Skeletal muscle satellite cell (primary cell): ENCODE measurements at regions not wholly inside any gene's neighbourhood (a gene's known extent, or its start where the extent isn't known, plus 50 kb on each side); places are given as distances from the start of the nearest gene placed in this dataset.

ENCODE experiments used
- H3K27me3 ChIP-seq: 2 replicates; pipeline ENCODE4 v1.7.0; 2013; ENCODE audit warnings: low read length; ENCODE audit not compliant: control insufficient read depth, insufficient read depth
- H3K36me3 ChIP-seq: 2 replicates; pipeline ENCODE4 v1.7.0; 2013; ENCODE audit warnings: mild to moderate bottlenecking, control low read depth, low read length; ENCODE audit not compliant: insufficient read depth
- H3K4me1 ChIP-seq: 2 replicates; pipeline ENCODE4 v1.7.0; 2013; ENCODE audit warnings: low read length; ENCODE audit not compliant: control insufficient read depth, insufficient read depth
- H3K4me2 ChIP-seq: 2 replicates; pipeline ENCODE4 v1.7.0; 2013; ENCODE audit warnings: mild to moderate bottlenecking, low read length
- H3K4me3 ChIP-seq: 2 replicates; pipeline ENCODE4 v1.7.0; 2013; ENCODE audit warnings: low read length
- H3K9ac ChIP-seq: 2 replicates; pipeline ENCODE4 v1.7.0; 2013; ENCODE audit warnings: mild to moderate bottlenecking, low read depth, low read length, moderate library complexity
- H3K9me3 ChIP-seq: replicated peaks from 2 replicates; pipeline ENCODE4 v1.7.0; 2013; ENCODE audit warnings: mild to moderate bottlenecking, control low read depth, low read length

DNA sequence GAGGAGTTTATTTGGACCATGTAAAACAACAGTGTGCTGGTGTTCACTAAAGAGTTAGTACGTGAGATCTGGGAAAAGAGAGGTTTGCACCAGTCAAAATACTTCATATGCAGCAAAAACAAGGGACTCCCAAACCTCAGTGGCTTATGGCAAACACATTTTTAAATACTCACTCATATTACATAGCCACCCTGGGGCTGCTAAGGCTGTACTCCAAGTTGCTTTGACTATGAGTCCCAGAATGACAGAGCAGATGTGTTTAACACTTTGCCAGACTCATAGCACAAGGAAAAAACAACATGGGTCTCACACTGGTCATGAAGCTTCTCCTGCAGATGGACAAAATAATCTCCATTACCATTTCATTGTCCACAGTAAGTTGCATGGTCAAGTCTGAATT, 202.8 kb upstream of the GRIA4 start:
- Histone ChIP-seq H3K4me3 (no peak overlapping the region), H3K36me3 (no peaks in the 10 kb centered on the region), H3K27me3 (no peaks in the 10 kb centered on the region), H3K9me3 (no peaks in the 10 kb centered on the region), H3K9ac (no peak overlapping the region), H3K4me2 (no peak overlapping the region), H3K4me1 (no peaks in the 10 kb centered on the region)

DNA sequence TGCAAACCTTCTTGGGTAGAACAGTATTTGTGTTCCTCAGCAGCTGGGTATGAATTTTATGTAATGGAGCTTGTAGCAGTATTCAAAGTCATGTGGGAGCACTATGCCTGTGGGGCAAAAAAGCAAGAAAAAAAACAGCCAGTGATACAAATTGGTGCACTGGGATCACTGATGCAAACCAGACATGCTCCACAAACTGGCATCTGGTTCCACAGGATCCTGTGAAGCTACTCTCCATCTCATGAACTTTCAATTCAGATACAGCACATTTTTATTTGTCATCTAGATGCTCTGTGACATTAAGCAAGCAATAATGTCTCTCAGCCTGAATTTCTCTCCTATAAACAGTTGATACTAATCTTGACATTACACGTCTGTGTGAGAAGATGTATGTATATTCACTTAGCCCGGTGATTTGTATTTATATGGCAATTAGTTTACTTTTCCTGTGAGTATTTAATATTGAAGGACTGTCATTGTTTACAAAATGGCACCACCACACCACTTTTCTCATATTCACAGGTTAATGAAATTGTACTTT, 208.5 kb upstream of the GRIA4 start:
- Histone ChIP-seq H3K4me2 (no peak overlapping the region), H3K36me3 (no peaks in the 10 kb centered on the region), H3K9me3 (no peaks in the 10 kb centered on the region), H3K4me1 (no peaks in the 10 kb centered on the region), H3K27me3 (no peaks in the 10 kb centered on the region), H3K4me3 (no peak overlapping the region), H3K9ac (no peak overlapping the region)

DNA sequence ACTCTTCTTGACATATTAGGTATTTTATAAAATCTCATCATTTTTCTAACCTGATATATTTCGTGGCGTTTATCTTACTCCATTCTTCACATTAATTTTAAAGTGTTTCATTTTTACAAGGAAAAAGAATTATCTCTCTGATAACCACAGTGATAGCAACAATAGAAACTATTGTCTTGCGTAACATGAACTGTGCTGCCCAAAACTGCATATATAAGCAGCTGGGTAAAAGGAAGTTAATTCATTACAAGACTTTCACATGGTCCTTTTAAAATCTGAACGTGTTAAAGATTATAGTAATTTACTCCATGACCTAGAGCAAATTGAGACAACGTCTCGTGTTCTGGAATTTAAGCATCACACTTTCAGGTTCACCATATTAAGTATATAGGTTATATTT, 210.4 kb upstream of the GRIA4 start:
- no peak overlapping the region for H3K4me2 ChIP-seq
- H3K9ac ChIP-seq = no peak overlapping the region
- H3K4me3 ChIP-seq = no peak overlapping the region
- no peaks in the 10 kb centered on the region for H3K4me1 ChIP-seq
- H3K9me3 ChIP-seq = no peaks in the 10 kb centered on the region
- H3K27me3 ChIP-seq = no peaks in the 10 kb centered on the region
- no peaks in the 10 kb centered on the region for H3K36me3 ChIP-seq

DNA sequence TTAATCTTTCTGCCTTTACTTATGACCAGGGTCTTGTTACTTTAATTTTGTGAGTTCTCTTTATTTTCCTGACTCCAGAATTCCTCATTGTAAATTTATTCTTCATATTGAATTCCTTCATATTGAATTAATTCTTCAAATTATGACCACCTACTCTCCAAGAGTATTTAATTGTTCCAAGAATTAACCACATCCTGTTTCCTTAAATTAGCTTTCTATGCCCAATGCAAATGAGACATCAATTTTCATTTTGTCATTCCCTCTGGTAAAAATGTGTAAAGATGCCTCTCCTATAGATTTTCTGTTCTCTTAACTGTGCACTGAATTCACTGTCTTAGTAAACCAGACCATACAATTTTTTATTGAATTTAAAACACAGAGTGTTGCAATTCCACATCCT, 211.2 kb upstream of the GRIA4 start:
- no peak overlapping the region for H3K4me3 ChIP-seq
- no peaks in the 10 kb centered on the region for H3K4me1 ChIP-seq
- H3K4me2 ChIP-seq = no peak overlapping the region
- H3K36me3 ChIP-seq = no peaks in the 10 kb centered on the region
- H3K27me3 ChIP-seq = no peaks in the 10 kb centered on the region
- H3K9me3 ChIP-seq = no peaks in the 10 kb centered on the region
- H3K9ac ChIP-seq = no peak overlapping the region

DNA sequence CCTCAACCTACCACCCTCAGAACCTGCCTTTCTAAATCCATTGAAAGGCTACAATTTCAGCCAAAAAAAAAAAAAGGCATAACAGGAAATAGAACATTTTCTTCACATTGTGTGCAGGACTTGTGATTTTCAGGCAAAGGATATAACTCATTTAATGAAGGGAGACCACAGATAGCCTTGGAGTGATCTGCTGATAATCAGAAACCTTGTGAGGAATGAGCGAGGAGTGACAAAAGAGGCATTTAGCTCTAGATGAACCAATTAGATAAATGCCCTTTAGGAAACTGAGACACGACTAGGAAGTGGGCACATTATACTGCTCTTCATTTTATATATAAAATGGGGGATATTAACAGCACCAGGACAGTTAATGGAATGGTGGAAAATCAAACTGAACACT, 216.5 kb upstream of the GRIA4 start:
- Histone ChIP-seq H3K9ac (no peak overlapping the region), H3K36me3 (no peaks in the 10 kb centered on the region), H3K9me3 (no peaks in the 10 kb centered on the region), H3K4me1 (no peaks in the 10 kb centered on the region), H3K27me3 (no peaks in the 10 kb centered on the region), H3K4me2 (no peak overlapping the region), H3K4me3 (no peak overlapping the region)

DNA sequence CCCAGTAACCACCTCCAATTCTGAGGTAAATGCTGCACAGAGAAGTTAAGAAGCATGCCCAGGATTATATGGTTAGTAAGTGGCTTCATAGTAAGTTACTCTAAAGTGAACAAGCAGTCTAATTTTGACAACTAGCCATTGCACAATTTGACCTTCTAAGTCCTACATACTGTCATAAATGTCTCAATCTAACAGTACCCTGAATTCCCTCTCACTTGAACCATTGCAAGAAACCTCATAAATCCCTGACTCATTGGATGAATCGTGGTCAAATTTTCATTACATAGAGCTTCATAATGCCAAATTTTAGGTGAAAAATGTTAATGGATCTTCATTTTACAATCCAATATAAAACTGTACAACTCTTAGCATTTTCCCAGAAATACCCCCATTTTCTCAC, 217.3 kb upstream of the GRIA4 start:
- H3K27me3 ChIP-seq = no peaks in the 10 kb centered on the region
- H3K4me1 ChIP-seq = no peaks in the 10 kb centered on the region
- no peak overlapping the region for H3K4me2 ChIP-seq
- H3K4me3 ChIP-seq = no peak overlapping the region
- H3K9me3 ChIP-seq = no peaks in the 10 kb centered on the region
- no peak overlapping the region for H3K9ac ChIP-seq
- H3K36me3 ChIP-seq = no peaks in the 10 kb centered on the region

DNA sequence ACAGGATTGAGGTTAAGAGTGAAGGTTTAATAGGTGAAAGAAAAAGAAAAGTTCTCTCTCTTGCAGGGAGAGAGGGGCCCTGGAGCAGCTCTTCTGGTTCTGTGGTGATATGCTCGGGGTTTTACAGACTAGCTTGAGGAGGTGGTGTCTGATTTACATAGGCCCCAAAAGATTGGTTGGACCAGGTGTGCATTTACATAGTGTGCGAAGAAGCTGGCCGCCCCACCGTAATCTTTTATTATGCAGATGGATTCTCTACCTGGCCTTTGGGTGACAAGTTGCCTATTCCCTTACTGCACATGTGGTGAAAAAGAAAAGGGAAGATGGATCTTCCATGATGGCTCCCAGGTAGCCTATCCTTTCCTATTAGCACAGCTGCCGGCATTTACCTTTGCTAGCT, 219.9 kb upstream of the GRIA4 start:
- Histone ChIP-seq H3K4me3 (no peak overlapping the region), H3K4me1 (no peaks in the 10 kb centered on the region), H3K9me3 (no peaks in the 10 kb centered on the region), H3K27me3 (no peaks in the 10 kb centered on the region), H3K9ac (no peak overlapping the region), H3K36me3 (no peaks in the 10 kb centered on the region), H3K4me2 (no peak overlapping the region)

DNA sequence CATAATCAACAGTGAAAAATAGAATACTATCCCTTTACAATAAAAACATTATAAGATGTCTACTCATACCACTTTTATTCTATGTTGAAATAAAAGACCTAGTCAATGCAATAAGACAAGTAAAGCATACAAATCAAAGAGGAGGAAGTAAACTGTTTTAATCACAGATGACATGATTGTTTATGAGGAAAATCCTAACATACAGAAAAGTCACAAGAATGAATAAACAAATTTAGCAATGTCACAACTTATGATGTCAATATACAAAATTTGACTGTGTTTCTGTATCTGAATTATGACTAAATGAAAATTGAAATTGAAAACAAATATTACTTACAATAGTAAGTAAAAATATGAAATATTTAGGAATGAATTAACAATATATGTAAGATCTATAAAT, 221.9 kb upstream of the GRIA4 start:
- Histone ChIP-seq H3K4me2 (no peak overlapping the region), H3K4me3 (no peak overlapping the region), H3K27me3 (no peaks in the 10 kb centered on the region), H3K9me3 (no peaks in the 10 kb centered on the region), H3K9ac (no peak overlapping the region), H3K4me1 (no peaks in the 10 kb centered on the region), H3K36me3 (no peaks in the 10 kb centered on the region)

DNA sequence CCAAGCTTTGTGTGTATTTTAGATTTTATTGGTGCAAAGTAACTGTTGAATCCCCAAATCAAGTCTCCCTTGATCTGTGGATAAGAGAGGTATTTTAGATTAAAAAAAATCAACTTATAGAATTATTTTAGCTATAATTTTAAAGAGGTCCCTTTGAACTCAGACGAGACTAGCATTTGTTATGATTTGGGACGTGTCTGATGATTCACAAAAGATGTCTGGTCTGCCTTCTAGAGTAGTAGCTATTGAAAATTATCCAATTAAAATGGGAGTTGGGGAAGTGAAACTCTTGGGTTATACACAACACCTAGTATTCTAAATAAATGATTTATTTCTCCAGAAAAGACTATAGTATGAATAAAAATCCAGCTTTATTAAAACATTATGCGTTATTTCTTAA, 227.9 kb upstream of the GRIA4 start:
- Histone ChIP-seq H3K9me3 (no peaks in the 10 kb centered on the region), H3K4me1 (no peaks in the 10 kb centered on the region), H3K36me3 (no peaks in the 10 kb centered on the region), H3K4me2 (no peak overlapping the region), H3K27me3 (no peaks in the 10 kb centered on the region), H3K4me3 (no peak overlapping the region), H3K9ac (no peak overlapping the region)

DNA sequence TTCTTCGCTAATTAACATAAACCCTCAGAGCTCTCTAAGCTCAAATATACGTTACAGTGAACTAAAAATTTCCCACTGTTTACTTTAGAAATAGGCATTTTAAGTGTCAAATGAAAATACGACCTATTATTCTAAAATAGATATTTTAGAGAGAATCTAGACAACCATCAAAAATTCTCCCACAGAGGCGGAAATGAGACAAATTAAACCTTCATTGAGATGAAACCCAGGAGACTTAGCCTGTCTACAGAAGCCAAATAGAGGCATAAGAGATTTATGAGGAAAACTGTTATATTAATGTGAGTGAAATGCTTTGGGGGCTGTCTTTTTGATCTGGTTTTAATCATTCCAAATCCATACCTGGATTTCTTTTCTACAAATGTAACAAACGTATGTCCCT, 232.0 kb upstream of the GRIA4 start:
- Histone ChIP-seq H3K4me1 (no peaks in the 10 kb centered on the region), H3K27me3 (no peaks in the 10 kb centered on the region), H3K9me3 (no peaks in the 10 kb centered on the region), H3K36me3 (no peaks in the 10 kb centered on the region), H3K9ac (no peak overlapping the region), H3K4me3 (no peak overlapping the region), H3K4me2 (no peak overlapping the region)

DNA sequence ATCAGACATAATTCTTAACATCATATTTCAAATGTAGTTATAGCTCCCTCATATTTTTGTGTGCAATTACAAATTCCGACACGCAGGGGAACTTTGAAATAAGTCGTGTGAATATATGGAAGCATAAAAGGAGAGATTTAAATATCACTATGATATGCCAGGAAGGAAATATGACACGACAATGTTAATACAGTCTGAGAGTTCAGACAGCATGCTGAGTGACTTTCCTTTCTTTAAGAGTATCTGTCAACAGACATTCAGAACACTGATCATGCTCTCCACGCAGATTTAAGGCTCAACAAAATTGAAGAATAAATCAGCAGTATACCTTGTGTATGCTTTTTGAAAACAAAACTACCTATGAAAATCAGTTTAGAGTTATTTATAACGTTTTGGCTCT, 232.6 kb upstream of the CARD18 start:
- H3K9me3 ChIP-seq = no peaks in the 10 kb centered on the region
- H3K4me3 ChIP-seq = no peak overlapping the region
- no peak overlapping the region for H3K9ac ChIP-seq
- H3K36me3 ChIP-seq = no peaks in the 10 kb centered on the region
- no peaks in the 10 kb centered on the region for H3K27me3 ChIP-seq
- H3K4me1 ChIP-seq = no peaks in the 10 kb centered on the region
- no peak overlapping the region for H3K4me2 ChIP-seq

DNA sequence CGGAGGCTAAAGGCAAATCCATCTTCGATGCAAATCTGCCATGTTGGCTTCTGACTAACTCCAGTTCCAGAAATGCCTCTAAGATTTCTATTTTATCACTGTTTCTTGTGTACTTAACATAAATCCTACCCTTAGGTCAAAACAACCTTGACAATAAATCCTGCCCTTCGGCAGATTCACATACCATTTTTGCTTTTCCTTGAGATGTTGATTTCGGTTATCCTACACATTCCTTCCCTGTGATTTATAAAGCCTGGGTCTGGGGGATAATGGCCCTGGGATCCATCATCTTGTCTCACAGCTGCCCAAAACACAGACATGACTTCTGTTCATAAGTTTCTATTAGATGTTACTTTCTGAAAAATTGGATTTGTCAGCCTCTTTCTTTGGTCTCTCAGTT, 231.7 kb upstream of the CARD18 start:
- no peaks in the 10 kb centered on the region for H3K27me3 ChIP-seq
- H3K9ac ChIP-seq = no peak overlapping the region
- H3K4me3 ChIP-seq = no peak overlapping the region
- H3K4me1 ChIP-seq = no peaks in the 10 kb centered on the region
- H3K9me3 ChIP-seq = no peaks in the 10 kb centered on the region
- H3K36me3 ChIP-seq = no peaks in the 10 kb centered on the region
- H3K4me2 ChIP-seq = no peak overlapping the region
